ENCODE measurements at regions not wholly inside any gene's neighbourhood (a gene's known extent, or its start where the extent isn't known, plus 50 kb on each side); places are given as distances from the start of the nearest gene placed in this dataset.
A peak's percentile ranks its signal among the peaks of the same experiment; 100 is the strongest.

- no peak for TF ChIP-seq CTCF (IDR thresholded peaks at IDR 0.05; ENCODE audit: low read depth, low read length, missing control alignments)
- H3K4me3 ChIP-seq (ENCODE audit: low read depth, low read length) = no peak overlapping the region
- DNase-seq = no peak
These were observed 161.5 kb upstream of the GATB start for GRCh38 chr4:151922306-151922705.

GRCh38 chr4:151921811-151922210 is 161.0 kb upstream of the GATB start:
- no peak for TF ChIP-seq CTCF (IDR thresholded peaks at IDR 0.05; ENCODE audit: low read depth, low read length, missing control alignments)
- Histone ChIP-seq H3K4me3 (ENCODE audit: low read depth, low read length) (no peak overlapping the region), H3K36me3 (replicated peaks) (no peaks in the 10 kb centered on the region), H3K27me3 (replicated peaks) (no peaks in the 10 kb centered on the region), H3K27ac (peak overlapping the region; percentile 72)
- DNase-seq = no peak
- in situ Hi-C loops (cut with HindIII; ENCODE audit: low pct_ligation_motif_present, low sequenced_read_pairs) = no loop called here

More at GRCh38 chr4:151922306-151922705, 161.5 kb upstream of the GATB start:
- Histone ChIP-seq H3K27ac (no peak overlapping the region), H3K36me3 (replicated peaks) (no peaks in the 10 kb centered on the region), H3K27me3 (replicated peaks) (no peaks in the 10 kb centered on the region)
- in situ Hi-C loops (cut with HindIII; ENCODE audit: low pct_ligation_motif_present, low sequenced_read_pairs) = no loop called here

- in situ Hi-C loops (cut with HindIII; ENCODE audit: low pct_ligation_motif_present, low sequenced_read_pairs) = no loop called here
- peak; percentile 37 for DNase-seq
These were observed 160.6 kb upstream of the GATB start for GRCh38 chr4:151921386-151921785.

DNA sequence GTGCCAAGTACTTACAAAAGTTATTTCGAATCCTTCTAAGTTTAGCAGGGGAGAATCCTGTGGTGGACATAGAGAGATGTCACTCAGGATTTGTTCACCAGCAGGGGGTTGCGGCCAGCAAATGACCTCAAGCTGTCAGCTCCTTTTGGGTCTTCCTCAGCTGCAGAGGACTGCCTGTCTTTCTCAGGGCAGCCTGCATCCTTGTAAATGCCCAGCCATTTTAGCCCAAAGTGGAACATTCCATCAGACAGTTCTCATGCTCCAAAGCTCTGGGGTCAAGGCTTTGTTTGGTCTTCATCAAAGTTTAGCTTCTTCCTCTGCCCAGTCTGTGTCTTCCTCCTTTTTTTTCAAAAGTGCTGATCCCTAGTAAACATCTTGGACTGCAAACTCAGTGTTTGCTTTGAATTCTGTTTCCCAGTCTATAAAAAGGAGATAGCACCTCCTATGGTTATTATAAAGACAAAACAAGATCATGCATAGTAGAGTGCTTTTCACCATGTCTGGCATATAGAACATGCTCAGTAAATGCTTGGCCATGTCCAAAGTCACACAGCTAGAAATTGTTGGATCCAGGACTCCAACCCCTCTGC is 156.4 kb upstream of the GATB start:
- H3K27me3 ChIP-seq (replicated peaks) = no peaks in the 10 kb centered on the region
- TF ChIP-seq CTCF (IDR thresholded peaks at IDR 0.05; ENCODE audit: low read depth, low read length, missing control alignments) = no peak
- H3K36me3 ChIP-seq (replicated peaks) = no peaks in the 10 kb centered on the region
- no peak overlapping the region for H3K27ac ChIP-seq
- H3K4me3 ChIP-seq (ENCODE audit: low read depth, low read length) = no peak overlapping the region
- in situ Hi-C loops (cut with HindIII; ENCODE audit: low pct_ligation_motif_present, low sequenced_read_pairs) = no loop called here
- DNase-seq = peak; percentile 12

More at GRCh38 chr4:151921386-151921785, 160.6 kb upstream of the GATB start:
- Histone ChIP-seq H3K4me3 (ENCODE audit: low read depth, low read length) (no peak overlapping the region), H3K27ac (peak overlapping the region; percentile 72), H3K27me3 (replicated peaks) (no peaks in the 10 kb centered on the region), H3K36me3 (replicated peaks) (no peaks in the 10 kb centered on the region)
- no peak for TF ChIP-seq CTCF (IDR thresholded peaks at IDR 0.05; ENCODE audit: low read depth, low read length, missing control alignments)

- in situ Hi-C loops (cut with HindIII; ENCODE audit: low pct_ligation_motif_present, low sequenced_read_pairs) = no loop called here
- no peak for DNase-seq
- Histone ChIP-seq H3K36me3 (replicated peaks) (no peaks in the 10 kb centered on the region), H3K27me3 (replicated peaks) (no peaks in the 10 kb centered on the region), H3K4me3 (ENCODE audit: low read depth, low read length) (no peak overlapping the region), H3K27ac (no peak overlapping the region)
- TF ChIP-seq CTCF (IDR thresholded peaks at IDR 0.05; ENCODE audit: low read depth, low read length, missing control alignments) = no peak
These were observed 151.8 kb upstream of the GATB start for GRCh38 chr4:151912632-151913031.

DNA sequence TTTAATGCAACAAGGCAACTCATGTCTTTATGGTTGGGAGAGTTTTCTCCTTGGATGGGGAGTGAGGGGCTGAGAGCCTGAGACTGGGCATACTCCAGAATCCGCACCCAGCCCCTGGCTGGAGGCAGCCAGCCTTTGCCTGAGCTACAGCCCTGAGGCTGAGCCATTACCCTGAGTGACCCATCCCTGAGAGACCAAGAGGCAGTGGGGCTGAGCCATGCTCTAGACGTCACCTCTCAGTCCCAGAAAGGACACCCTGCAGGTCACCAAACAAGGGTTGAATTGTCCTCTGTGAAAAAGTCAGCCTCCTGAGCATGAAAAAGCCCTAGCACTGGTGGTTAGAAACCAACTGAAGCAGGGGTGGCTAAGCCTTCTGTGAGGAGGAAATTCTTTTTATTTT is 151.2 kb upstream of the GATB start:
- Histone ChIP-seq H3K27me3 (replicated peaks) (no peaks in the 10 kb centered on the region), H3K36me3 (replicated peaks) (no peaks in the 10 kb centered on the region), H3K4me3 (ENCODE audit: low read depth, low read length) (no peak overlapping the region), H3K27ac (no peak overlapping the region)
- in situ Hi-C loops (cut with HindIII; ENCODE audit: low pct_ligation_motif_present, low sequenced_read_pairs) = no loop called here
- no peak for TF ChIP-seq CTCF (IDR thresholded peaks at IDR 0.05; ENCODE audit: low read depth, low read length, missing control alignments)
- no peak for DNase-seq
